ENCODE measurements at regions not wholly inside any gene's neighbourhood (a gene's known extent, or its start where the extent isn't known, plus 50 kb on each side); places are given as distances from the start of the nearest gene placed in this dataset.

DNA sequence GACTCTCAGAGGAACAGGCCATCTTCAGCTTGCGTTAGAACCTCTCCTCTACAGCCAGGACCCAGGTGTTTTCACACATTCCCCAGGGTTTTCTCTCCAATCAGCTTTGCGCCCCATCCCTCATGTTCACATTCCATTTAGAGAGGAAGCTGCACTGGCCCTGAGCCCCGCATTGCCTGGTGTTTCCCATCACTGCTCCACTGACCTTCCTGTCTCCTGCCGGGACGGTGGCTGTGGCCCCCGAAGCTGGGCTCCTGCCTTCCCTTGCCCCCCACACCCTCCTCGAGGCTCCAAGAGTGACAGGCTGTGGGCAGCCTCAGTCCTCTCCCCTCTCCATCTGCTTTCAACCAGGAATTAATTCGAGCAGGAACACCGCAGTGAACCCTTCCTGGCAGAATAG, 357.3 kb downstream of the THBS2 start:
- DNase-seq = no peak

DNA sequence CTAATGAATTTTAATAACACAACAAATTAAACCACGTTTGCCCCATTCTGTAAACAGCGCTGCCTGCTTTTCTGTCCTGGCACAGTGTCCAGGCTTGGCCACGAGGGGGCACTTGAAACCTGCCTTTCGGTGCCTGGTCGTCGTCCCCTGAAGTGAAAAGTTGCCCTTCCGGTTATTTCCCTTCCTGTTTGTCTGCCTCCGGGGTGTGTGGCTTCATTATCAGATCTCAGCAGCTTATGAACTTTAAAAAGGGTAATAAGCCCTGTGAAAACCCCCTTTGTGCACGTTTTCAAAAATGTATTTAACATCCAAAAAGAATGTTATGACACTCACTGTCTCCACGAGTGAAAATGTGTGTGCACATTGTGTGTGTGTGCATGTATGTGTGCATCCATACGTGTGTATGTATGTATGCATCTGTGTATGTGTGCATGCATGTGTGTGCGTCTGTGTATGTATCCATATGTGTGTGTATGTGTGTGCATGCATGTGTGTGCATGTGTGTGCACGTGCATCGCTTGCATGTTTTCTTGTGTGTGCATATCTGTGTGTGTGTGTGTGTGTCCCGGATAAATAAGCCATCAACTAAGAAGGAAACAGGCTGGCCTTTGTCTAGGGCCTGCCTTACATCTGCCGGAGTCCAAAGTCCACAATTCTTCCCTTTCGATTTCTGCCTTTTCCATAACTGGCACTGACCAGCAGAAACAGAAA, 358.4 kb downstream of the THBS2 start:
- DNase-seq = peak; percentile 84

DNA sequence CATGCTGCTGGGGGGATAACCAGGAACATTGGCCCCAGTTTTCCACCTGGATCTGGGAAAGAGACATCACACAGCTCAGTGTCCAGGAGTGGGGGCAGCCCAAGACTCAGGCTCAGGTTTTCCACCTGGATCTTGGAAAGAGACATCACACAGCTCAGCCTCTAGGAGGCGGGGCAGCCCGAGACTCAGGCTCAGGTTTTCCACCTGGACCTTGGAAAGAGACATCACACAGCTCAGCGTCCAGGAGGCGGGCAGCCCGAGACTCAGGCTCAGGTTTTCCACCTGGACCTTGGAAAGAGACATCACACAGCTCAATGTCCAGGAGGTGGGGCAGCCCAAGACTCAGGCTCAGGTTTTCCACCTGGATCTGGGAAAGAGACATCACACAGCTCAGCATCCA, 361.6 kb downstream of the THBS2 start:
- DNase-seq = no peak

DNA sequence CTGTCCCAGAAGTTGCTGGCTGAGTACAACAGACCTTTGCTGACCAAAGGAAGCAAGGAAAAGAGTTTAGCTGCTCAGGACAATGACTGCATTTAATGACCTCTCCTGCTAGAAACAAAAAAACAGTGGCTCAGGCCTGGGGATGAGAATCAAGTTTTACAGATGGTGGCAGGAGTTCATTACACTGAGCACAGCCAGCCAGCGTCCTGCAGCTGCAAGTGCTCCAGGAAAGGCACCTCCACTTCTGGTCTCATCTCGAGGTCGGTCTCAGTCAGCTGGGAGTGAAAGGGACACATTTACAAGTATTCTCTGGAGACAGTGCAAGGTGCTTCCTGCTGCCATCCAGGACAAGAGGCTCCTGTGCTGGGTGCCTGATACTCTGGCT, 362.7 kb downstream of the THBS2 start:
- DNase-seq = no peak

DNA sequence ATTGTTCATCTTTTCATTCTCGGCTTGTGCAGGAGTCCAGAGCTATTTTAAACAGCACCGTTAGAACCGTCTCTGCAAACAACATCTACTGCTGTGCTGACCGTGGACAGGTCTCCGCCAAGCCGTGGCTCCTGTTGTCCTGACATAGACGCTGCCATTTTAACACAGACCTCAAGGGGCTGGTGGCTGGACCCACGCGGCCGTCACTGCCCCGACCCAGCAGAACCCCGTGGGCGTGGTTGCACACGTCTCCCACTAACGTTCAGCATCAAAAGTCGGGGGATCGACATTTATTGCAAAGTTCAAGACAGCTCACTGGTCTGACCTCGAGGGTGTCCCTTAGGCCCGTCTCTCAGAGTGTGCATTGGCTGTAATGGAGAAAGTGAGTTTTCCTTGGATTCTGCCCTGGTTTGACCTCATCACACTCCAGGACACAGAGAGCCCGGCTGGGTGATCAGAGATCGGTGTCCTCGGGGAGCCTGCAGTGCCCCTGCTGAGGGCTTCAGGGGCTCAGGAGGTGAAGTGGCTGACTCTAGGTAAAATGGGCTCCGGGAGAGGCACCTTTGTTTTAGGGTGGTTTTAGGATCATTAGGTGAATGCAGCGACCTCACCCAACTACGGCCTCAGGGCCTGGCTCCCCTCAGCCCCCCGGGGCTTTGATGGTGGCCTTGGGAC, 363.2 kb downstream of the THBS2 start:
- no peak for DNase-seq

DNA sequence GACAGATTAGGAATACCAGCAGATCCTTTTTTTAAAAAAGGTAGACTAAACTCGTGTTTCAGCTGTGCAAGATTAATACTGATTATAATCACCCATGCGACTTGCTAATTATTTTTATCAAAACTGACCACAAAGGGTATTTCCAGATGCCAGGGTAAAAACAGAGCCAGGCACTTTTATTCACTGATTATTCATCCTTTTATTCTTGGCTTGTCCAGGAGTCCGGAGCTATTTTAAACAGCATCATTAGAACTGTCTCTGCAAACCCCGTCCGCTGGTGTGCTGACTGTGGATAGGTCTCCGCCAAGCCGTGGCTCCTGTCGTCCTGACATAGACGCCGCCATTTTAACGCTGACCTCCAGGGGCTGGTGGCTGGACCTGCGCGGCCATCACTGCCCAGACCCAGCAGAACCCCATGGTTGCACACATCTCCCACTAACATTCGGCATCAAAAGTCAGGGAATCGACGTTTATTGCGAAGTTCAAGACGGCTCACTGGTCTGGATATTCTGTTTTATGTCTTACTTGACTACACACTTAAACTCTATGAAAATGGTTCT, 364.8 kb downstream of the THBS2 start:
- DNase-seq = no peak

DNA sequence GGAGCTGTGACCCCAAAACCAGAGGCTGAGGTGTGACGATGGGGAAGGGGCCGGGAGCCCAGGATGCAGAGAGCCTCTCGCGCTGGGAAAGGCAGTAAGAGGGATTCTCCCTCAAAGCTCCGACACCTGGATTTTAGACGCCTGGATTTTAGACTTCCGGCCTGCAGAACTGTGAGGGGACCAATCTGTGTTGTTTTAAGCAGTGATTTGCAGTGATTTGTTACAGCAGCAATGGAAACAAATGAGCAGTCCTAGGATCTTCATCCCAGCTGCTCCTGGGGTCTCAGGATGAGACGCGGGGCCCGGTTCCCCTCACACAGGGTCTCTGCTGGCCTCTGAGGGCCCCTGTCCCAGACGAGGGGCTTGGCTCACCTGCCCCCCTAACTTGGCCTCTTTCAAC, 365.5 kb downstream of the THBS2 start:
- DNase-seq = no peak

DNA sequence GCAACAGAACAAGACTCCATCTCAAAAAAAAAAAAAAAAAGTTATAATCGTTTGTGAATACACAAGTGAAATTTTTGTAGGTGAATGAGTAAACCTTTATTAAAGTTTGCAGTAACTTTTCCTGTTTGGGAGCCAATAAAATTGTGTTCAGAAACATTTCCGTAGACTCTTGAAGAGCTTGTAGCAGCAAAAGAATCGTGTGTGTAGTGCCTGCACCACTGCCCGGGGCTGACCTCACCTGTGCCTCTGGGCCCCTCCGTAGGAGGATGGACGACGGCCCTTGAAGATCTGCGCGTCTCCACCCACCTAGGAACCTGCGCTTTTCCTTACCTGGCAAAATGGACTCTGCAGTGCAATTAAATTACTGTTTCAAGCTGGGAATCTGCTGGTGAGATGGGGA, 366.0 kb downstream of the THBS2 start:
- DNase-seq = no peak

DNA sequence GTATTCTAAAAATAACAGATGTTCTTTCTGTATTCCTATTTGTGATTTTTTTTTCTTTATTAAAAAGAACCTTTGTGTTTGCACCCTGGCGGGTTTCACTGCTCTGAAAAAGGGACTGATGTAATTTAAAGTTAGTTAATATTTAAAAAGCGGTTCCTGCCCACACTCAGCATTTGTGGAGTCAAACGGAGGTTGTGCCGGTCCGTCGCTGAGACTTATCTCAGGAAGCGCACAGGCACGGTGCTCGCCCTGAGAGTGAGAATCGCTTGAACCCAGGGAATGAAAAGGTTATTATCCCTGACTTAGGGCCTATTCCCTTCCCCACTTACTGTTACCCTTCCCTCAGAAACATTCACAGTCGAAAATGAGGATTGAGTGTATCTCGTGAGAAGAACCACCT, 366.7 kb downstream of the THBS2 start:
- no peak for DNase-seq

DNA sequence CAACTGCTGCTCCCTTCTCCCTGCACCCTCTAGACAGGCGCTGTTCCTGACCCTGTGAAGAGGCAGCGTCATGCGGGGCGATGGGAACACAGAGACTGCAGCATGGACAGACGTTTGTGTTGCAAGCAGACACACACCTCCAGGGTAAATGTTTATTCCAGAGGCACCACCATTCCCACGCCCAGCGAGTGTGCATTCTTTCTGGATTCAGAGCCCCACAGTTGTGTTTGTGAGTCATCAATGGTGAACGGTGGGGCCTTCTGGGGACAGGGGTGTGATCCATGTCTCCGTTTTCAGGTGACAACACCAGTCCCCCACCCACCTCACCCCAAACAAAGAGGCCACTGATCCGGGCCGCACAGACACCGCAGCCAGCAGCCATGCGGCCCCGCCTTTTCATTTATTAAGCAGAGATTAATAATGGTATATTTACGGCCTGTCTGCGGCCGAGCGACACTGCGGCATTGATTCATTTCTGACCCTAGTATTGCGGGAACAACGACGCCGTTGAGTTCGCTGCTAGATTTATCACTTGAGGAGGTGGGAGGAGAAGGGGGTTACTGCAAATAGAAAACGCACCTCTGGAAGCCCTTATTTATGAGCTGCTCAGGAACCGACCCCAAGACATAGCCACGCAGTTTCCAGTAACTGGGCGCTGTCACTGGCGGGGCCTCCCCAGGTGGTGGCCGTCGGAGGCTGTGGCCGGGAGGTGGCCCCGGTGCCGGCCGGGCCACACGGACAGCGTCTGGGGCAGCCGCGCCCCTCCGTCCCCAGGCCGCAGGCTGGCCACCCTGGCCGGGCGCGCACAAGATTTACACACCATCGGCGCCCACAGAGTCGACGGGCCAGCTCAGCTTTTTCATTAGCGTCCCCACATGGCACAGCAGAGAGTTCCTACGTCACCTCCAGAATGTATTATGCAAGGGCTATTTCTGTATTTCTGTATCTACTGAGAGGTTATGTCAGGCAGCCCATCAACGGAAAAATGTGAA, 367.6 kb downstream of the THBS2 start:
- peak; percentile 51 for DNase-seq

DNA sequence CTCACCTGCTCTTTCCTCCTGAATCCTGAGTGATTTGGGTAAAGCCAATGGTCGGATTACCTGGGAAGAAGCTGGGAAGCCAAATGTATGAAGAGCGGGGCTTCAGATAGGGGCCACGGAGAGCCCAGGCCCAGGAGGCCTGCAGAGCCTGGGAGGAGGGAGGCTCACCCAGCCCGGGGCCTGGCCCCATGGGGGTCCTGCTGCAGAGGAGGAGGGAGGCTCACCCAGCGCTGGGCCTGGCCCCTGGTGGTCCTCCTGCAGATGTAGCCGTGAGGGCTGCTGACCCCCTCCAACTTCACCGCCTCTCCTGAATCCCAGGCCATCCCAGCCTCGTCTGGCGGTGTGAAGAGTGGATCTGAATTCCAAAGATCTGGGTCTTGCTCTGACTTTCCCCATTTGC, 368.4 kb downstream of the THBS2 start:
- no peak for DNase-seq

DNA sequence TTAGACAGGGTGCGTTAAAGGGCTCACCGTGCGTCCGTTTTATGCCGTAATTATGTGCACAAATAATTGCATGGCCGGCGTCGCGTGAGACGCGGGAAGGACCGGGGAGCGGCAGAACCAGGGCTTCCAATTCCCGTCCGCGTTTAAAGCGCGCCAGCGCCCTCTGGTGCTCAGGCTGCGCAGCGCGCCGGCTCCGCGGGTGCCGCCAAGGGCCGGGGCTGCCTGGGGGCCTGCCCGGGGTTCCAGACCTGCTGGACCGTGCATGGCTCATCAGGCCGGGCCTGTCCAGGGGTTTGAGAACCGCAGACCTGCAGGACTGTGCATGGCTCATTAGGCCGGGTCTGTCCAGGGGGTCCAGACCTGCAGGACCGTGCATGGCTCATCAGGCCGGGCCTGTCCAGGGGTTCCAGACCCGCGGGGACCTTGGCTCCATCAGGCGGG, 369.0 kb downstream of the THBS2 start:
- peak; percentile 77 for DNase-seq

DNA sequence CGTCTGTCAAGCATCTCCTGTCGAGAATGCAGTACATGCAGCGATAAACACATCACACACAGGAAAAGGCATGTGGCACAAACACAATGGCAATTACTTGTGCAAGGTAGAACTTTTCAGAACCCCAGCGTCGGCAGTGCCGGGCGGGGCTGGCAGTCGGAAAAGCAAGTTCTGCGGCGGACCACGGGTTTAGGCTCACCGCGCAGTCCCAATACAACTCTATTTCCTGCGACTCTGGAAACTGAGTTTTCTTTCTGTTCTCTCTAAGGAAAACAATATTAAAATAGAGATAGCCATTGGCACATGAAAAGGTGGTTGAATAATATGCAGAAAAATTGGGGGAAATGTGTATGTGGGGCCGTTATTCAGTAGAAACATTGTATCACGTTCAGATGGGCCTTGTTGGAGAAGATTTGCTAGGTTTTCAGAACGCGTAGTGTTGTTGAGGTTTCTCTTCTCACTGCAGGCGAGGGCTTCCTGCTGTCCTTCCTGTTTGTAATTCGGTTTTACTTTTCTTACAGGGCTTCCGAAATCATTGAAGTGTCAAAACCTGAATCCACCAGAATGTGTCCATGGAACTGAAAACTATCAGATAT, 369.5 kb downstream of the THBS2 start:
- DNase-seq = no peak

DNA sequence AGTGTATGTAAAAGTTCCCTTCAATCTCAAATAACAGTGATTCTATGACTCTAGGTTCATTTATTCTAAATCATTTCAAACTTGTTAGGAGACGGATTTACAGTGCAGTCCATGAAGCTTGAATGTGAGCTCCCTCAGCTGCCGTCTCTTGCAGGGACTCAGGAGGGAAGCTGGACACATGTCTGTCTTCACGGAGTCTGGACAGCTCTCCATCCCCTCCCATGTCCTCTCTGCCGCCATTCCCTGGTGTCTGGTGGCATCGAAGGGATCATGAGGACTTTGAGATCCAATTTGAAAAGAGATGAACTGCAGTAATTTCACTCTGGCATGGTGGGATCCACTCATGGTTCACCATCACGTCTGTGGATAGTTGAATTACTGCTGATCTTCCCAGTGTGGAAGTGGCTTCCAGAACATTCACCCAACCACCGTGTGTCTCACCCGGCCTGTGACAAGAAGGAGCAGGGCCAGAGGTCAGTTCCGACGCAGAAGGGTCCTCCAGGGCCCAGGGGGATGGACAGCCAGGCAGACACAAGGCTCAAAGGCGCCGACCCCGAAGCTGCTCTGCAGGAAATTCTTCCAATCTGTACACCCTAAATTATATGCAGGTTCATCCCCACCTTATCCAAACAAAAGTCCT, 370.1 kb downstream of the THBS2 start:
- no peak for DNase-seq

DNA sequence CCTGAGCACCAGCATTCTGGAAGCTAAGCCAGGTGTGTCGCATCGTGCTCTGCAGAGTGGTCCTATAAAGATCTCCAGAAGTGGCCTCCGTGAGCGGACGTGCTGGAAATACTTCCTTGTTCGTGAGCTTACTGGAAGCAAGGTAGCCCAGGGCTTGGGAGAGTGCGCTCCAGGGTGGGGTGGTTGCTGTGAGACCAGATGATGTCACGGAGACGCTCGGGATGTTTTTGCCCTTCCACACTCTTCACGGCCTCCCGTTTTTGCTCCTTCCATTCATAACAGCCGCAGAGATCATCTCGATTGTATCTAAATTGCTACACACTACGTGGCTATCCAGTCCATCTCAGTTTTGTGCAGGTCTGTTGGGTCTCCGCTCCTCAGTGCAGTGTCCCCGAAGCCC, 373.4 kb downstream of the THBS2 start:
- DNase-seq = no peak

DNA sequence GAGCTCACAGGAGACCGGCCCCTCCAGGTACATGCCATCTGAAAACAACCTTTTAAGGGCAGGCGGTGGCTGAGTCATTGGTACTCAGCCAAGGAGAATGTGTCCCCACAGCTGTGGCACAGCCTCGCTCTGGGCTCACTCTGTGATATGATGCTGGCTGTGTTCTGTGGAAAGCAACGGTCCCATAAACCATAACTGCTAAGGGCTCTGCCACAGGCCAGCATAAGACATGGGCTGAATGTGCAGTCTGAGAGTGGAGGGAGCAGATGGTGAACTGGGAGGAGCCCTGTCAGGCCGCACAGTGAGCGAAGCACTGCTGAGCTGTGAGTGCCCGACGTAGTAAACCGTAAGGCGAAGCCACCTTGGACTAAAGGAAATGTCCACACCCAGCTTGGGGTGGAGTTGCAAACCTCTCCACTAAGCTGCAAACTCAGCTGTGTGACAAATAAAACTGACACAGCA, 375.8 kb downstream of the THBS2 start:
- no peak for DNase-seq

DNA sequence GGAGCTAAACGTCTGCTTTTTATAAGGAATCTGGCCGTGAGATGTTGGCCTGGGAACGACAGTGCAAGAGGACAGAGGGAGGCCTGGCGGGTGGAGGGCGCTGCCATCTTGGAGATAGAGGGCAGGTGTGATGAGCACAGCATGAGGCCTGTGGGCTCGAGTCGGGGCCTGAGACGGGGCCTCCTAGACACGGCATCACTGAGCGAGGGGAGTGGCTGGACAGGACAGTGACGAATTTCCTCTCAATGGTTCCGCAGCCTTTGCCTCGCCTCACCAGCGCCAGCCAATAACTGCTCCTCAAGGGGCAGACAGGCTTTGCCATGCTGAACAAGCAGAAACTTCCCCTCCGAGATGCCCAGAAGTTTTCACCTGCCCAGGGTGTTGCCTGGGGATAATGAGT, 376.7 kb downstream of the THBS2 start:
- DNase-seq = no peak

DNA sequence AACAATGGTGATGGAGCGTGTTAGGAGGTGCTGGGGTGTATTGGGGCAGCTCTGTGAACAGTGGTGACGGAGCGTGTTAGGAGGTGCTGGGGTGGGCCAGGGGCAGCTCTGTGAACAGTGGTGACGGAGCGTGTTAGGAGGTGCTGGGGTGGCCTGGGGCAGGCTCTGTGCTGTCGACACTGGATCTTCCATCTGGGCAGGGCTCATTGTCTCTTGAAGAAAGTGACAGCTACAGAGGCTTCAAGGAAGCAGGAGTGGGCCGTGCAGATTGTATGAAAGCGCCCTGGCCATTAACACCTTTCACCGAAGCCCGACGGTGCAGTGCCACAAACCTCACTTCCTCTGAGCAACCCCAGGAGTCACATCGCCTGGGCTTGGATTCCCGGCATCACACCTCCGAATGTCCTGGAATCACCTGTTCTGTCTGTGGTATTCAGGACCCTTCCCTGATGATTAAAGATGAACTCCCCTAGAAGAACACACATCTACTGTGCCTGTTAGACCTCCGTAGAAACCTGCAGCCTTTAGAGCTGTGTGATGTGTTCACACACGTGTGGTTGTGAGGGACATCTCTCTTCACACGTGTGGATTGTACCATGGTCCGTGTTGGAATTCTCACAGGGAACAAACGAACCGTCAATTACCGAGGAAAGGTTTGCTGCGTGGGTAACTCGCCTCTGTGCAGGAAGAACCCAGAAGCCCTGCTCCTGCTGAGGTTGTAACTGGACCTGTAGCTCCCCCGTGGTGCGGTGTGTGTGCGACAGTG, 377.7 kb downstream of the THBS2 start:
- DNase-seq = no peak

DNA sequence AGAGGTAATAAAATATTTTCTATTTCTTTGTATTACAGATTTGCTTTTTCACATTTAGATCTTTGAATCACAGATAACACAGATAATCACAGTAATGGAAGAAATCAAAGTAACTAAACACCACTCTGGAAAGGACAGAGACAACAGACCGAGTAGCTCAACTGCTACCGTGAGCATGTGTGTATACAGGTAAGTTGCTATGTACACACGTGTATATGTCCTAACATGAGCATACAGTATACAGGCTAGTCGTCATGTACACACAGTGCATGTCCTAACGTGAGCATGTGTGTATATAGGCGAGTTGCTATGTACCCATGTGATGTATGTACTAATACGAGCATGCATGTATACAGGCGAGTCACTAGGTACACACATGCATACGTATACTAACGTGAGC, 379.0 kb downstream of the THBS2 start:
- no peak for DNase-seq

DNA sequence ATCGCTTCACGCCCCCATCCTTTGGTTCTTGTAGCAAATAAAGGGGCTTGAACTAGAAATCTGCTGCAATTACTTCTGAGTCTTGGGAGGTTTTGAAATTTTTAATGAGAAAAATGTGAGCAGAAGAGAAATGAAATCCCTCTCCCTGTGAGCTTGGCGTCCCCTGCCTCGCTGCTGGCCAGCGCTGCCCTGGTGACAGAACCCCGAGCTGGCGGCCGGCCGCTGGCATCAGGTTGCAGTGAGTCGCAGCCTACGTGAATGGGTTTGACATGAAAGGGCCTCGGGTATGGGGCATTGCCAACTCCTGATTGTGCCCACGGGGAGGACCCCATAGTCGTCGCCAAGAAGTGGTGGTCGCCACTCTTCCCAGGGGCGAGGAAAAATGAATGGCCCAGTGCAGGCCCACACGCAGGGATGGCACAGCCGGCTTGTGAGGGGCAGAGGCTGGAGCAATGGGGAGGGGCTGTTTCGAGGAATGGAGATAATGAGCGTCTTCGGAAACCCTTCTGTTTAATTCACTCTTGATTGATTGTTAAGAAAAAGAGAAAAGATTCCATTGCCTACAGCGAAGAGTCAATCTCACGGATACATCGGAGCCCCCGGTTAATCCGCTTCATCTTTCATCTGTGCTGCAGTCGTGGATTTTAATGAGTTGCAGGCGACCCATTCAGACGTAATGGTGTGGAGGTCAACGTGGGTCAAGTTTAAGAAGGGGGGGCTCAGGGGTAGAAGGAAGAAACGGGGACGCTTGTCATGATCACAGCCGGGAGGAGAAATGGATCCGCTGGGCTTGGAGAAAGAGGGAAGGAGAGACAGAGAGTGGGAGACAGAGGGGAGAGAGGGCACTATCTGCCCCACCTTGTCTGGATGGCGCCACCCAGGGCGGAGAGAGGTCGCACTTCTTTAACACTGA, 380.1 kb downstream of the THBS2 start:
- no peak for DNase-seq
